ENCODE measurements at regions not wholly inside any gene's neighbourhood (a gene's known extent, or its start where the extent isn't known, plus 50 kb on each side); places are given as distances from the start of the nearest gene placed in this dataset.

GRCh38 chr6:134495203-134495889 is 177.4 kb upstream of the SGK1 start:
- intact Hi-C loops (cut with micrococcal nuclease), result no loop called here
- Mint-ChIP-seq H3K36me3 (ENCODE audit: insufficient read depth, unreplicated experiment) (no peaks in the 10 kb centered on the region), H3K4me1 (ENCODE audit: insufficient read depth, unreplicated experiment) (peaks cover 12% of the 10 kb centered on the region), H3K27me3 (ENCODE audit: insufficient read depth, unreplicated experiment) (no peaks in the 10 kb centered on the region), H3K27ac (ENCODE audit: low read depth, unreplicated experiment) (peak overlapping the region; percentile 90), H3K9me3 (ENCODE audit: unreplicated experiment) (no peaks in the 10 kb centered on the region), H3K4me3 (ENCODE audit: unreplicated experiment) (peak overlapping the region; percentile 15)
- POLR2A ChIA-PET, result interaction anchor here (0.8 to 2.6 kb wide), 9 partner anchors 14 to 317 kb away, joined by 3 to 11 read pairs (median 4); no protein-coding TSS in a partner anchor
- TF ChIP-seq CTCF (IDR thresholded peaks at IDR 0.05; ENCODE audit: unreplicated experiment), result no peak
- CTCF ChIA-PET, result interaction anchor here (0.7 to 0.9 kb wide), 2 partner anchors 25 to 27 kb away, joined by 3 read pairs; no protein-coding TSS in a partner anchor
- DNase-seq (ENCODE audit: unreplicated experiment), result peak; percentile 35
- BruUV-seq (replicated peaks), result no TSS peak

- Mint-ChIP-seq H3K4me3 (ENCODE audit: unreplicated experiment) (no peak overlapping the region), H3K4me1 (ENCODE audit: insufficient read depth, unreplicated experiment) (peaks cover 12% of the 10 kb centered on the region), H3K27me3 (ENCODE audit: insufficient read depth, unreplicated experiment) (no peaks in the 10 kb centered on the region), H3K9me3 (ENCODE audit: unreplicated experiment) (no peaks in the 10 kb centered on the region), H3K27ac (ENCODE audit: low read depth, unreplicated experiment) (no peak overlapping the region), H3K36me3 (ENCODE audit: insufficient read depth, unreplicated experiment) (no peaks in the 10 kb centered on the region)
- POLR2A ChIA-PET, result no interaction called here
- no peak for DNase-seq (ENCODE audit: unreplicated experiment)
- CTCF ChIA-PET, result no interaction called here
- no TSS peak for BruUV-seq (replicated peaks)
- intact Hi-C loops (cut with micrococcal nuclease), result loop anchor here (1.0 kb wide), 1 partner anchor 28 kb away; no protein-coding TSS in a partner anchor
- no peak for TF ChIP-seq CTCF (IDR thresholded peaks at IDR 0.05; ENCODE audit: unreplicated experiment)
Observed at GRCh38 chr6:134493789-134494188, 175.9 kb upstream of the SGK1 start.

- BruUV-seq (replicated peaks), result no TSS peak
- Mint-ChIP-seq H3K4me3 (ENCODE audit: unreplicated experiment) (no peak overlapping the region), H3K36me3 (ENCODE audit: insufficient read depth, unreplicated experiment) (no peaks in the 10 kb centered on the region), H3K4me1 (ENCODE audit: insufficient read depth, unreplicated experiment) (peaks cover 12% of the 10 kb centered on the region), H3K27ac (ENCODE audit: low read depth, unreplicated experiment) (peak overlapping the region; percentile 19), H3K9me3 (ENCODE audit: unreplicated experiment) (no peaks in the 10 kb centered on the region), H3K27me3 (ENCODE audit: insufficient read depth, unreplicated experiment) (no peaks in the 10 kb centered on the region)
- CTCF ChIA-PET, result interaction anchor here (0.9 kb wide), 1 partner anchor 149 kb away, joined by 3 read pairs; no protein-coding TSS in a partner anchor
- POLR2A ChIA-PET, result interaction anchor here (1.1 kb wide), 1 partner anchor 14 kb away, joined by 6 read pairs; no protein-coding TSS in a partner anchor
- DNase-seq (ENCODE audit: unreplicated experiment), result no peak
- TF ChIP-seq CTCF (IDR thresholded peaks at IDR 0.05; ENCODE audit: unreplicated experiment), result no peak
- intact Hi-C loops (cut with micrococcal nuclease), result no loop called here
Observed at GRCh38 chr6:134491477-134491876, 173.6 kb upstream of the SGK1 start.

- CTCF ChIA-PET, result interaction anchor here (0.6 to 1.1 kb wide), 3 partner anchors 20 to 140 kb away, joined by 3 to 5 read pairs (median 3); no protein-coding TSS in a partner anchor
- intact Hi-C loops (cut with micrococcal nuclease), result no loop called here
- BruUV-seq (replicated peaks), result no TSS peak
Observed at GRCh38 chr6:134482593-134483270, 164.8 kb upstream of the SGK1 start.

More at GRCh38 chr6:134482593-134483270, 164.8 kb upstream of the SGK1 start:
- POLR2A ChIA-PET, result interaction anchor here (0.7 to 6.9 kb wide), 7 partner anchors 15 to 483 kb away, joined by 3 to 34 read pairs (median 3); no protein-coding TSS in a partner anchor
- Mint-ChIP-seq H3K27ac (ENCODE audit: low read depth, unreplicated experiment) (no peak overlapping the region), H3K27me3 (ENCODE audit: insufficient read depth, unreplicated experiment) (no peaks in the 10 kb centered on the region), H3K36me3 (ENCODE audit: insufficient read depth, unreplicated experiment) (no peaks in the 10 kb centered on the region), H3K9me3 (ENCODE audit: unreplicated experiment) (no peaks in the 10 kb centered on the region), H3K4me1 (ENCODE audit: insufficient read depth, unreplicated experiment) (peaks cover 16% of the 10 kb centered on the region), H3K4me3 (ENCODE audit: unreplicated experiment) (no peak overlapping the region)
- TF ChIP-seq CTCF (IDR thresholded peaks at IDR 0.05; ENCODE audit: unreplicated experiment), result no peak
- DNase-seq (ENCODE audit: unreplicated experiment), result no peak

Data from MCF 10A (cell line).